ENCODE measurements at regions not wholly inside any gene's neighbourhood (a gene's known extent, or its start where the extent isn't known, plus 50 kb on each side); places are given as distances from the start of the nearest gene placed in this dataset.

DNA sequence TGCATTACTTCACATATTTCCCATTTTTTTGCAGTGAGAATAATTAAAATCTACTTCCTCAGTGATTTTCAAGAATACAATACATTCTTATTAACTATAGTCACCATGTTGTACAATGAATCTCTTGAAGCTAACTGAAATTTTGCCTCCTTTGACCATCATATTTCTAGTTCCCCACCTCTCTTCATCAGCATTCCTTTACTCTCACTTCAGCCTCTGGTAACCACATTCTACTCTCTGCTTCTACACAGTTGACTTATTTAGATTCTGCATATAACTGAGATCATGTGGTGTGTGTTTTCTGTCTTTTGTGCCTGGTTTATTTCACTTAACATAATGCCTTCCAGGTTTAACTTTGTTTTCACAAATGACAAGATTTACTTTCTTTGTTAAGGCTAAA is 304.4 kb upstream of the LYPLAL1 start:
- TF ChIP-seq POLR2A (IDR thresholded peaks at IDR 0.05; ENCODE audit: low read length) (no peak), GATA1 (IDR thresholded peaks at IDR 0.05; ENCODE audit: low read depth, low read length) (no peak)
